ENCODE measurements at regions not wholly inside any gene's neighbourhood (a gene's known extent, or its start where the extent isn't known, plus 50 kb on each side); places are given as distances from the start of the nearest gene placed in this dataset.

- H3K36me3 Mint-ChIP-seq (ENCODE audit: low read depth), result no peaks in the 10 kb centered on the region
- no peak for TF ChIP-seq CTCF (IDR thresholded peaks at IDR 0.05)
- no peaks in the 10 kb centered on the region for H3K9me3 Mint-ChIP-seq
- DNase-seq, result no peak
- H3K4me1 Mint-ChIP-seq, result peaks cover 46% of the 10 kb centered on the region
- no peak overlapping the region for H3K4me3 Mint-ChIP-seq
- peaks cover 3% of the 10 kb centered on the region for H3K27me3 Mint-ChIP-seq (ENCODE audit: low read depth, poor library complexity)
- no peak overlapping the region for H3K27ac Mint-ChIP-seq
Measured at GRCh38 chr4:81650606-81651242, 179.0 kb upstream of the RASGEF1B start.

GRCh38 chr4:81648576-81649275, 177.0 kb upstream of the RASGEF1B start:
- no peaks in the 10 kb centered on the region for H3K36me3 Mint-ChIP-seq (ENCODE audit: low read depth)
- H3K27ac Mint-ChIP-seq, result peak overlapping the region; percentile 53
- no peak for TF ChIP-seq CTCF (IDR thresholded peaks at IDR 0.05)
- peaks cover 46% of the 10 kb centered on the region for H3K4me1 Mint-ChIP-seq
- peaks cover 5% of the 10 kb centered on the region for H3K9me3 Mint-ChIP-seq
- no peak for DNase-seq
- H3K27me3 Mint-ChIP-seq (ENCODE audit: low read depth, poor library complexity), result peaks cover 3% of the 10 kb centered on the region
- no peak overlapping the region for H3K4me3 Mint-ChIP-seq

GRCh38 chr4:81647388-81647787, 175.7 kb upstream of the RASGEF1B start:
- Mint-ChIP-seq H3K4me1 (peaks cover 38% of the 10 kb centered on the region), H3K36me3 (ENCODE audit: low read depth) (no peaks in the 10 kb centered on the region), H3K27ac (no peak overlapping the region), H3K27me3 (ENCODE audit: low read depth, poor library complexity) (peaks cover 3% of the 10 kb centered on the region), H3K4me3 (no peak overlapping the region), H3K9me3 (peaks cover 7% of the 10 kb centered on the region)
- TF ChIP-seq CTCF (IDR thresholded peaks at IDR 0.05), result no peak
- DNase-seq, result no peak

- Mint-ChIP-seq H3K4me1 (peaks cover 7% of the 10 kb centered on the region), H3K9me3 (peaks cover 7% of the 10 kb centered on the region), H3K27ac (no peak overlapping the region), H3K27me3 (ENCODE audit: low read depth, poor library complexity) (peaks cover 3% of the 10 kb centered on the region), H3K4me3 (no peak overlapping the region), H3K36me3 (ENCODE audit: low read depth) (no peaks in the 10 kb centered on the region)
- DNase-seq, result no peak
- no peak for TF ChIP-seq CTCF (IDR thresholded peaks at IDR 0.05)
Measured at GRCh38 chr4:81642543-81642942, 170.8 kb upstream of the RASGEF1B start.

GRCh38 chr4:81639248-81639647, 167.5 kb upstream of the RASGEF1B start:
- no peak for TF ChIP-seq CTCF (IDR thresholded peaks at IDR 0.05)
- Mint-ChIP-seq H3K27me3 (ENCODE audit: low read depth, poor library complexity) (no peaks in the 10 kb centered on the region), H3K9me3 (peaks cover 7% of the 10 kb centered on the region), H3K27ac (no peak overlapping the region), H3K4me3 (no peak overlapping the region), H3K36me3 (ENCODE audit: low read depth) (no peaks in the 10 kb centered on the region), H3K4me1 (peaks cover 16% of the 10 kb centered on the region)
- no peak for DNase-seq

- Mint-ChIP-seq H3K4me1 (peaks cover 16% of the 10 kb centered on the region), H3K9me3 (peaks cover 2% of the 10 kb centered on the region), H3K27me3 (ENCODE audit: low read depth, poor library complexity) (no peaks in the 10 kb centered on the region), H3K4me3 (no peak overlapping the region), H3K27ac (no peak overlapping the region), H3K36me3 (ENCODE audit: low read depth) (no peaks in the 10 kb centered on the region)
- no peak for DNase-seq
- no peak for TF ChIP-seq CTCF (IDR thresholded peaks at IDR 0.05)
Measured at GRCh38 chr4:81638698-81639097, 167.0 kb upstream of the RASGEF1B start.

Measured in nephron progenitor cell (in vitro differentiated cells).